D721Med (cell line): ENCODE measurements at regions not wholly inside any gene's neighbourhood (a gene's known extent, or its start where the extent isn't known, plus 50 kb on each side); places are given as distances from the start of the nearest gene placed in this dataset.

Source experiments
- DNase-seq: peaks from one replicate; pipeline ENCODE4 v3.0.0; 2011; ENCODE audit warnings: low spot score; ENCODE audit not compliant: insufficient read length
- FAIRE-seq: peaks from 2 replicates; lab custom pipeline; 2011; peaks lifted over from hg19 to GRCh38; lab: Jason Lieb, UNC
- CTCF ChIP-seq: IDR thresholded peaks from 2 replicates; pipeline ENCODE4 v1.5.1; 2012; ENCODE audit warnings: mild to moderate bottlenecking, control low read depth; ENCODE audit not compliant: insufficient read depth; ENCODE audit errors: missing control alignments

- FAIRE-seq, result no peak
- DNase-seq, result no peak
- no peak for TF ChIP-seq CTCF
Observed at GRCh38 chr17:5708344-5708743, 124.0 kb upstream of the NLRP1 start.

- FAIRE-seq, result no peak
- TF ChIP-seq CTCF, result no peak
- peak; percentile 34 for DNase-seq
Observed at GRCh38 chr17:5711344-5711743, 127.0 kb upstream of the NLRP1 start.

- TF ChIP-seq CTCF, result no peak
- FAIRE-seq (no peak), DNase-seq (no peak)
Observed at GRCh38 chr17:5714993-5715392, 130.7 kb upstream of the NLRP1 start.

GRCh38 chr17:5715478-5715877, 131.2 kb upstream of the NLRP1 start:
- DNase-seq (no peak), FAIRE-seq (no peak)
- TF ChIP-seq CTCF, result no peak

- no peak for DNase-seq
- no peak for FAIRE-seq
- no peak for TF ChIP-seq CTCF
Observed at GRCh38 chr17:5718726-5719125, 134.4 kb upstream of the NLRP1 start.

- FAIRE-seq (no peak), DNase-seq (no peak)
- no peak for TF ChIP-seq CTCF
Observed at GRCh38 chr17:5719976-5720375, 135.7 kb upstream of the NLRP1 start.

- DNase-seq, result no peak
Observed at GRCh38 chr17:5730373-5730772, 146.1 kb upstream of the NLRP1 start.

More at GRCh38 chr17:5730373-5730772, 146.1 kb upstream of the NLRP1 start:
- no peak for FAIRE-seq
- TF ChIP-seq CTCF, result no peak
